GM12873 (cell line): ENCODE measurements at regions not wholly inside any gene's neighbourhood (a gene's known extent, or its start where the extent isn't known, plus 50 kb on each side); places are given as distances from the start of the nearest gene placed in this dataset.

Experiments
- CTCF ChIP-seq: IDR thresholded peaks from 2 replicates; pipeline ENCODE4 v1.5.1; 2012; ENCODE audit warnings: low read depth, mild to moderate bottlenecking, moderate library complexity, low read length, control low read depth; ENCODE audit not compliant: insufficient read depth; ENCODE audit errors: missing control alignments

GRCh38 chr12:91732086-91732485, 413.6 kb downstream of the BTG1 start:
- no peak for TF ChIP-seq CTCF

GRCh38 chr12:91729543-91729942, 416.1 kb downstream of the BTG1 start:
- TF ChIP-seq CTCF: no peak

GRCh38 chr12:91723191-91723590, 422.5 kb downstream of the BTG1 start:
- TF ChIP-seq CTCF: no peak

GRCh38 chr12:91722072-91722471, 423.6 kb downstream of the BTG1 start:
- TF ChIP-seq CTCF: no peak

GRCh38 chr12:91721023-91721422, 424.6 kb downstream of the BTG1 start:
- no peak for TF ChIP-seq CTCF

GRCh38 chr12:91718326-91718725, 427.3 kb downstream of the BTG1 start:
- no peak for TF ChIP-seq CTCF

- TF ChIP-seq CTCF: no peak
These were observed 427.8 kb downstream of the BTG1 start for GRCh38 chr12:91717804-91718203.
